Right renal cortex interstitium (tissue), 3 donors: ENCODE measurements at regions not wholly inside any gene's neighbourhood (a gene's known extent, or its start where the extent isn't known, plus 50 kb on each side); places are given as distances from the start of the nearest gene placed in this dataset.
"Not testable (repeated sequence)": the region's sequence is repeated elsewhere in the genome, so short reads cannot be mapped to it uniquely, and the experiment has no call there.

ENCODE experiments used
- DNase-seq, 3 donors: peaks; one replicate each; pipeline ENCODE4 v3.0.0-alpha.2; 2013; ENCODE audit warnings: low read depth in 3 of 3, low spot score in 2 of 3

DNA sequence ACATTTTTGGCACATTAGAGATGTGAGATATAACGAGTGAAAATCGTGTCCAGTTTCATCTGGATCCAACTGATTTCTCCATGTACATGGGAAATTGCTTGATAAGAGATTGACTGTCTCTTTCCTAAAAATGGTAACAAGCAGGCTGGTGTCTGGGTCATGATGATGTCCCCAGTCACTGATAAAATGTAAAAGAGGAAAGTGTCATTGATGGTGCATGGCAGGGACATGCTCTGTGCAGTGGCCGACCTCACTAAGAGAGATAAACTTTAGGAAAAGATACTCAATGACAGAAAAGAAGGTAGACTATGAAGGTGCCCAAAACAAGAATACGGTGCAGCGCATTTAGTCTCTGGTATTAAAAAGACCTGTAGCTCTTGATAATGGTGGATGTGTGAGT lies 1517.5 kb downstream of the RPIA start:
- no peak for DNase-seq

DNA sequence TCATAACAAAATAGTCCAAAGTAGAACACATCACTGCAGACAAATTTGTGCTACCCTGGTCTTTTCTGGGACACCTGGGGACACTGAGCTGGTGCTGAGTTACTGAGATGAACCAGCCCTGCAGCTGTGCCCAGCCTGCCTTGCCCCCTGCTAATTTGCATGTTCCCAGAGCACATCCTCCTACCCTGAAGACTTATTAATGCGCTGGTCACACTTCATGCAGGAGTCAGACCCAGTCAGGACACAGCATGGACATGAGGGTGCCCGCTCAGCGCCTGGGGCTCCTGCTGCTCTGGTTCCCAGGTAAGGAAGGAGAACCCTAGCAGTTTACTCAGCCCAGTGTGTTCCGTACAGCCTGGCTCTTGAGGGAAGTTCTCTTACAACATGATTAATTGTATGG lies 1518.3 kb downstream of the RPIA start:
- DNase-seq = no peak

DNA sequence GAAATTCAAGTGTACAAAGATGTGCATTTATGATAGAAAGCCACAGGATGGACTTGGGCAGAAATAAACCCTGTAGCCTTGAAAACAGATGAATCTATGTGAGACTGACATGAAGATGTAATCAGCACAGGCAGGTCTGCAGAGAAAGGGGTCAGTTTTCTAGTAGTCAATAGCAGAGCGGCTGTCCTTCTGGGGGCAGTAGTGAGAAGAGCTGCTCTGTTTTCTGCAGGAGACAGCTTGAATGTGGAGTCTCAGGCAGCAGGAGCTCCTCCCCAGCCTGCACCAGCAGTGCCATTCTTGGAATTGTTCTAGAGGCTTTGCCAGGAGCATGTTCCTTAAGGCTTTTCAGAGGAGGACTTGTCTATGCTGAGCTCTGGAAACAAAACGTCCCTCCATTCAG lies 1524.4 kb downstream of the RPIA start:
- not testable (repeated sequence) for DNase-seq

DNA sequence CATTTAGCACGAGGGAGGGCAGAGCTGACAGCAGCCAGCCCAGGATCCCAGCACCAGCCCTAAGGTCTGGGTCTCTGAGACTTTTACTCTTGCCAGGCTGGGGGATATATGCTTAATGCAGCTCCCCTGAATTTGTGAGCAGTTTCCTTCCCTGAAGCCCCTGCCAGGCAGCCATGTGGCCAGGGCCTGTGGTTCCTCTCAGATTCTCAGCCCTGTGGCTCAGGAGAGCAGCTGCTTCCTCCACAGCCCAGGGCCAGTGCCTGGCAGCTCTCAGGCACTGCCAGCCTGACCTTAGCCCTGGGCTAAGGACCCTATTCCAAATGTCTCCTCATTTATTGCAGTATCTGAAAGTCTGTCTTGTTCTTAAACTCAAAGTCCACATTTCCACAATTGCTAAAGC lies 1525.3 kb downstream of the RPIA start:
- not testable (repeated sequence) for DNase-seq

DNA sequence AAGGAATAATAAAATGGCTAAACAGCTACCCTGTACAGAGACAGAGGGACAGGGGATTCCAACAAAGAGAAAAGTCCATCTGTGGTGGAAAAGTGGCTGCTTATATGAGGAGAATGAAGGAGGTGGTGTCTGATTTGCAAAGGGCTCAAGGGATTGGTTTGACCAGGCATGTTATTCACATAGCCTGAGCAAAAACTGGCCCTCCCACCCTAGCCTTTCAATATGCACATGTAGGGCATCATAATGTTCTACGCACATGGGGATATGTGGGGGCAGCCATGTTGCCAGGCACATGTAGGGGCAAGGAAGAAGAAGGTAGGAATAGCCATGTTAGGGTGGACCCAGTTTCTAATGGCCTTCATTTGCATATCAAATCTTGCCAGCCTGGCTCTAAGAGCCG lies 1527.1 kb downstream of the RPIA start:
- DNase-seq = not testable (repeated sequence)

DNA sequence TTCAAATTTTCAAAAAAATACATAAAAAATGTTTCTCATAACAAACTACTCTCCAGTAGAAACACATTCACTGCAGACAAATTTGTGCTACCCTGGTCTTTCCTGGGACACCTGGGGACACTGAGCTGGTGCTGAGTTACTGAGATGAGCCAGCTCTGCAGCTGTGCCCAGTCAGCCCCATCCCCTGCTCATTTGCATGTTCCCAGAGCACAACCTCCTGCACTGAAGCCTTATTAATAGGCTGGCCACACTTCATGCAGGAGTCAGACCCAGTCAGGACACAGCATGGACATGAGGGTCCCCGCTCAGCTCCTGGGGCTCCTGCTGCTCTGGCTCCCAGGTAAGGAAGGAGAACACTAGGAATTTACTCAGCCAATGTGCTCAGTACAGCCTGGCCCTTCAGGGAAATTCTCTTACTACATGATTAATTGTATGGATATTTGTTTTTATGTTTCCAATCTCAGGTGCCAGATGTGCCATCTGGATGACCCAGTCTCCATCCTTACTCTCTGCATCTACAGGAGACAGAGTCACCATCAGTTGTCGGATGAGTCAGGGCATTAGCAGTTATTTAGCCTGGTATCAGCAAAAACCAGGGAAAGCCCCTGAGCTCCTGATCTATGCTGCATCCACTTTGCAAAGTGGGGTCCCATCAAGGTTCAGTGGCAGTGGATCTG lies 1529.3 kb downstream of the RPIA start:
- DNase-seq = not testable (repeated sequence)

DNA sequence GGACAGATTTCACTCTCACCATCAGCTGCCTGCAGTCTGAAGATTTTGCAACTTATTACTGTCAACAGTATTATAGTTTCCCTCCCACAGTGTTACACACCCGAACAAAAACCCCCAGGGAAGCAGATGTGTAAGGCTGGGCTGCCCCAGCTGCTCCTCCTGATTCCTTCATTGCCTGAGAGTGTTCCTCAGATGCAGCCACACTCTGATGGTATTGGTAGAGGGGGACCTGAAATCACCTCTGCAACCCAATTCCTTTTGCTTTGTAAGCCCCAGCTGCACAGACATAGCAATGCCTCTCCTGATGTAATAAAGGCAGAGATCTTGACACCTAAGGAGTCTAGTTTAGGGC lies 1529.8 kb downstream of the RPIA start:
- no peak for DNase-seq

DNA sequence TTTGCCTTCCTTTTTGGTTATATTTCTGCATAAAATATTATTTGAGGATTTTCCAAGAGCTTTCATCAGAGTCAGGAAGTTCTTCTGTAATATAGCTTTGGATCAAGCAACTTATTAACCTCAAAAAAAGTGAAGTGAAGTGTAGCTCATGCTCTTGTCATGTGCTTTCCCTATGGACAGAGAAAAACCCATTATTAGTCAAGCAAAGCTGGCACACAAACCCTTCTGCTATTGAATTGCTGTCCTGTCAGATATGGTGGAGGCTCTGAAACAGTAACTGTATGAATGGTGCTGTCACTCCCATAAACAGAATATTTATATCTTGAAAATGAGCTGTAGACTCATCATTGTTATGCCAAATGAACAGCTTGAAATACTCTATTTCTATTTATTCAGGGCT lies 1533.3 kb downstream of the RPIA start:
- DNase-seq = not testable (repeated sequence)

DNA sequence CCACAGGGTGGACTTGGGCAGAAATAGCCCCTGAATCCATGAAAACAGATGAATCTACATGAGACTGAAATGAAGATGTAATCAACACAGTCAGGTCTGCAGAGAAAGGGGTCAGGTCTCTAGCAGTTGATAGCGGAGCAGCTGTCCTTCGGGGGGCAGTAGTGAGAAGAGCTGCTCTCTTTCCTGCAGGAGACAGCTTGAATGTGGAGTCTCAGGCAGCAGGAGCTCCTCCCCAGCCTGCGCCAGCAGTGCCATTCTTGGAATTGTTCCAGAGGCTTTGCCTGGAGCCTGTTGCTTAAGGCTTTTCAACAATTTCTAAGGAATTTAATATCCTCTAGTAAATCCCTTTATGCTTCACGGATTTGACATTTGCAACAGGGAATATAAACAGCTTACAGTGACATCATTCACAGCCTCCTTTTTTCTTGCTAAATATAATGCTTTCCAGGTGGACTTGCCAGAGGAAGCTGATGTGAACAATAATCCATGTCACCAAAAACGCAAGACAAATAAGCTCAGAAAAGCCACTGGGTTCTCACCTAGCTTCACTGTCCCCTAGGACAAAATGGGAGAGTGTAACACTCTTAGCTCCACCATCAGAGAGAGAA lies 1535.1 kb downstream of the RPIA start:
- not testable (repeated sequence) for DNase-seq

DNA sequence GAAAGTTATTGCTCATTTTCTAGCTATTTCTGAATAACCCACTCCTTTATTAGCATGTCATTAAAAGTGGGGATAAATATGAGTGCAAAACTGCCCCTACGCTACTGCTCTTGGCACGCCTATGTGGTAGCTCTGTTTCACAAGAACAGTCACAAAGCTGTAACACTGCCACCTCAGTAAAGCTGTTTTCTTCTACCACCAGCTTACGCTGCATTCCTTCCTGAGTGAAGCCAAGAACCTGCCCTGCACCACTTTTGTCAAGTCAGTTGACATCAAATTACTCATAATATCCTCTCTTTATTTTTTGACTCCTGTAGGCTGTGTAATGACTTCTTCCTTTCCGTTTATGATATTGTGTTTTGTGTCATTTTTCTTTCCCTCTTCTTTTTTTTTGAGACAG lies 1539.7 kb downstream of the RPIA start:
- not testable (repeated sequence) for DNase-seq

DNA sequence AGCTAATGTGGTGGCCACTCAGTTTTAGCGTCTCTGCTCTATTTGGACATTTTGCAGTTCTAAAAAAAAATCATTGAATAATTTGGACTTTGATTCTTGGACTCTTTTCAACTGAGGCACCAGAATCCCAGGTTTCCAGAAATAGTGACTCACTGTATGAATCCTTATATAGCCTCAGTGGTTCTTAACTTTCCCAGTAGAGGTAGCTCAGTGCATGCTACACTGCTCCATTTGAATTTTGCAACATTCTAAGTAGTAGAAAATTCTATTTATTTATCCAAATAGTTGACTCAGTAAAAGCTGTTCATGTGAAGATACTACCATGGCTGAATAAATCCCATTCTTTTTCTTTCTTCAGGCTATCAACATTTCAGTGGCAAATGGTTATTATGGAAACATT lies 1544.0 kb downstream of the RPIA start:
- DNase-seq = not testable (repeated sequence)

DNA sequence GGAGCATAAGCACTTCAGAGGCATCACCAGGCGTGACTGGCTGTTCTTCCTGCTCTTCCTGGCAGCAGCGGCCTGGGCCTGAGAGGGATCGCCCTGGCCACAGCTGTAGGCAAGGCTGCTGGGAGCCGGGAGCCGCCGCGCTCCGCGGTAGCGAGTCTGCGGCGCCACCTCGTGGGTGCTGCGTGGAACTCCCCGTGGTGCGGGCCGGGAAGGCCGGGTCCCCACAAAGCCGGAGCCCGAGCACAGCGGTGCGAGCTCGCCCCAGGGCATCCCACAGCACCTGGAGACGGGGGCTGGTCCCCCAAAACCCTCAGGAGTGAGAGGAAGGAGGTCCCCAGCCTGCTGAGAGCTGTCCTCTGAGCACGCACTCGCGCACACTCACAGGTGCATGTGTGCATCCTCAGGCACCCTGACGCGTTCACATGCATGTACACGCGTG lies 1546.5 kb downstream of the RPIA start:
- DNase-seq = not testable (repeated sequence)

DNA sequence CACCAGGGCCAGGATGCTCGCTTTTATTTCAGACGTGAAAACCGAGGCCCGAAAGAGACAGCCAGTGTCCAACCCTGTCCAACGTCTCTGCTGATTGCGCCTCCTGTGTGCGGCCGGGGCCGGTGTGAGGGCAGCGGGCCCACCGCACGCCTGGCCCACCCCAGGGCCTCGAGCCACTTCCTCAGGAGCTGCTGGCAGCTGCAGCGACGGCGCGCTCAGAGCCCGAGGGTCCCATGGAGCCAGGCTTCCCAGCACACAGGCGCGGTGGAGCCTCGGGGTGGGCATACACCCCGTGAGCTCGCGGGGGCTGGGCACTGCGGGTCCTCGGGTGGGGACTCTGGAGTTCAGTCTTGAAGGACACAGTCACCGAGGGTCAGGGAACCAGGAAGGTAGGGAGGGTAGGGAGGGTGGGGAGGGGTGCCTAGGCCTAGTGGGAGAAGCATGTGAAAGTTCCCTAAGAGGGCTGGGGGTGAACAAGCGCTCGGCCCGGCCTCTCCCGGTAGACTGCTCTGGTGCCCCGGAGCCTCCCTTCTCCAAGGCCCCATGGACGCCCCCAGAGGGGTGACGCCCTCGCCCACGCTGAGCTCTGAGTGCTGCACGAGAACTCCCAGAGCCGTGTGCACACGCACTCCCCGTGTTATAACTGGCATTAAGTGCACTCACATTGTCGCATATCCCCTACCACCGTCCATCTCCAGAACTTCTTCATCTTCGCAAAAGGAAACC lies 1547.2 kb downstream of the RPIA start:
- not testable (repeated sequence) for DNase-seq

DNA sequence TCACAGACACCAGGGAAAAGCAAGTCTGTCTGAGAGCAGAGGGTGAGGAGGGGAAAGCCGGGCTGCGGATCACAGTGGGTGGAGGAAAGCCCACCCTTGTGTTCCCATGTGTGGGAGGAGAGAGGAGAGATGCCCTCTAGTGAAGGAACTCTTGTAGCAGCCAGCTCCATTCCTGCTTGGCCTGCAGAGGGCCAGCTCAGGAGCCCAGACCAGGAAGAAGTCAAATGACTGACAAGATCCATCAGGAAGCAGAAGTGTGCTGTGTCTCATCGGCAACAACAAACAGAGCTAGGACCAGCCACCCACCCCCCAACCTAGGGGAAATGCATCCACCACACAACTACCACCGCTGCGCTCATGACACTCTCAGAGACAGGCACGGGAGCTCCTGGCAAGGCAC lies 1548.3 kb downstream of the RPIA start:
- DNase-seq = not testable (repeated sequence)

DNA sequence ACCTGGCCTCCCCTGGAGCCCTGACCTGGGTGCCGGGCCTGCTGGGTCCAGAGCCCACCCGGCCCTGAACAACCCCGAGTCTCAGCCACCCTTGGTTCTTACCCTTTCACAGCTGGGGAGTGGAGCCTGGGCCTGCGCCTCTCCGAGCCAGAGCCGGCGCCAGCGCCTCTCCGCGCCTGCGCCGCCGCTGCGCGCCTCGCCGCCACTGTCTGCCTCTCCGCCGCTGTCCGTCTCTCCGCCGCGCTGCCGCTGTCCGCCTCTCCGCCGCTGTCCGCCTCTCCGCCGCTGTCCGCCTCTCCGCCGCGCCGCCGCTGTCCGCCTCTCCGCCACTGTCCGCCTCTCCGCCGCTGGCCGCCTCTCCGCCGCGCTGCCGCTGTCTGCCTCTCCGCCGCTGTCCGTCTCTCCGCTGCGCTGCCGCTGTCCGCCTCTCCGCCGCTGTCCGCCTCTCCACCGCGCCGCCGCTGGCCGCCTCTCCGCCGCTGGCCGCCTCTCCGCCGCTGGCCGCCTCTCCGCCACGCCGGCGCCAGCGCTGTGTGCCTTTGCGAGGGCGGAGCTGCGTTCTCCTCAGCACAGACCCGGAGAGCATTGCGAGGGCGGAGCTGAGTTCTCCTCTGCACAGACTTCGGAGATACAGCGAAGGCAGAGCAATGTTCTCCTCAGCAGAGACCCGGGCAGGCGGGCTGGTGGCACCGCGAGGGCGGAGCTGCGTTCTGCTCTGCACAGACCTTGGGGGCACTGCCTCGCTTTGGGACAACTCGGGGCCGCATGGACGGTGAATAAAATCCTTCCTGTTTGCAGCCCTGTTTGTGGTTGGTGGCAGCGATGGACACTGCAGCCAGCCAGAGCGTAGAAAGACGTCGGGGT lies 1553.7 kb downstream of the RPIA start:
- not testable (repeated sequence) for DNase-seq

DNA sequence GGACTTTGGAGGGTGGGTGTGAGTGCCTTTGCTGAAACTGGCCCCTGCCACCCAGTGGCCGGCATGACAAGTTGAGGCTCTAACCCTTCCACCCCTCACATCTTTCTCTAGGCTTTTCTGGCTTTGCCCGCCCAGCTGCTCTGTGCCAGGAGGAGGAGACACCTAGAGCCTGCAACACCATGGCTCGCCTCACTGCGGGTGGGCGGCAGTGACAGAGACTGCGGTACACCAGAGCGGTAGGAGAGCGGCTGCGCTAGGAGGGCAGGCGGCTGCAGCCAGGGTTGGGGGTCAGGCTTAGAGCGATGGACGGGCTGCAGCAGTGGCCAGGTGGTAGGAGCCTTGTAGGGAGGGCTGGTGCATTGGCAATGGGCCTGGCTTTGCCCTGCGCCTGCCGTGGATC lies 1556.9 kb downstream of the RPIA start:
- not testable (repeated sequence) for DNase-seq

DNA sequence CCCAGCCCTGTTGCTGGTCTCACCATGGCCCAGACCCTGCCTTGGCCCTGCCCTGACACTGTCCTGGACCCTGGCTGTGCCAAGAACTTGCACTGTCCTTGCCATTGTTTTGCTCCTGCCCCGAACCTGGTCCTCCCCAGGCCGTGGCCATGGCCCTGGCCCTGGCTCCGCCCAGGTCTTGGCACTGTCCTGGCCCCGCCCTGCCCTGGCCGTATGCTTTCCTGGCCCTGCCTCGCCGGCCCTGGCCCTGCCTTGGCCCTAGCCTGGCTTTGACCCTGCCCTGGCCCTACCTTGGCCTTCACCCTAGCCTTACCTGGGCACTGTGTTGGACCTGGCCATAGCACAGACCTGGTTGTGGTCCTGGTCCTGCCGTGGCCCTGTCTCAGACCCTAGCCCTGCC lies 1558.9 kb downstream of the RPIA start:
- DNase-seq = not testable (repeated sequence)

DNA sequence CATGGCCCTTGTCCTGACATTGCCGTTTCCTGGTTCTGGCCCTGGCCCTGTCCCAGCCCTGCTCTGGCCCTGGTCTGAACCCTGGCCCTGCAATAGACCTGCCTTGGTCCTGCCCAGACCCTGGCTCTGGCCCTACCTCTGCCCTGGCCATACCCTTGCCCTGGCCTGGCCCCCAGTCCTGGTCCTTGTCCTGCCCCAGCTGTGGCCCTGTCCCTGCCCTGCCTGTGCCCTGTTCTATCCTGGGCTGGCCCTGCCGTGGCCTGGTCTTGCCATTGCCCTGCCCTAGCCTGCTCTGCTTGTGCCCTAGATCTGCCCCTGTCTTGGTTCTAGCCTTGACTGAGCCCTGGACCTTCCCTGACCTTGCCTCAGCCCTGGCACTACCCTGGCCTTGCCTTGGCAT lies 1560.1 kb downstream of the RPIA start:
- DNase-seq = not testable (repeated sequence)

DNA sequence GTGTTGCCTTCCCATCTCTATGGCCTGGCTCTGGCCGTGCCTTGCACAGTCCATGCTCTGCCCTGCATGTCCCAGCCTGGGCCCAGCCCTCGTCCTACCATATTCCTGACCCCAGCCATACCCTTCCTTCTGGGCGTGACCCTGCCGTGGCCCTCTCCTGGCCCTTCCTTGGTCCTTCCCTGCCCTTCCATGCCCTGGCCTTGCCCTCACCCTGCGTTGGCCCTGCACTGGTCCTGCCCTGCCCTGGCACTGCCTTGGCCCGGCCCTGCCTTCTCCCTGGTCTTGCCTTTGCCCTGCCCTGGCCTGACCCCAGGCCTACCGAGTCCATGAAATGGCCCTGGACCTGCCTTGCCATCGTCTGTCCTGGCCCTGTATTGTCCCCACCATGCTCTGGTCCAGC lies 1561.8 kb downstream of the RPIA start:
- not testable (repeated sequence) for DNase-seq

DNA sequence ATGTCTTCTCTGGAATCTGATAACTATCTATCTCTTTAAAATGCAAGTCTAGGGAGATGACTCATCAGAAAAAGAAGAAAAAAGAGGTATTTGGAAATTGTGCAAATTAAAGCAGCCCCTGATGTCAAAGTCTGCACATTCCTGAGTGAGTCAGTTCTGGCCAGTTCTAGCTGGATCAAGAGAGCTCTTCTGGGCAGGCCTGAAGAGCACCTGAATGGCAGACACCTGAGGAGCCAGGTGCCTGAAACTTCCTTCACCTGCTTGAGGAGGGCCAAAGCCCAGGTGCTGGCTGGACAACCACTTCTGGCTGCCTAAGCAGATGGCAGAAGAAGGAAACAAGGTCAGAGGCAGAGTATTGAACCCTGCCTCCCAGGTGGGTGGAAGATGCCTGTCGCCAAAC lies 1575.4 kb downstream of the RPIA start:
- not testable (repeated sequence) for DNase-seq

DNA sequence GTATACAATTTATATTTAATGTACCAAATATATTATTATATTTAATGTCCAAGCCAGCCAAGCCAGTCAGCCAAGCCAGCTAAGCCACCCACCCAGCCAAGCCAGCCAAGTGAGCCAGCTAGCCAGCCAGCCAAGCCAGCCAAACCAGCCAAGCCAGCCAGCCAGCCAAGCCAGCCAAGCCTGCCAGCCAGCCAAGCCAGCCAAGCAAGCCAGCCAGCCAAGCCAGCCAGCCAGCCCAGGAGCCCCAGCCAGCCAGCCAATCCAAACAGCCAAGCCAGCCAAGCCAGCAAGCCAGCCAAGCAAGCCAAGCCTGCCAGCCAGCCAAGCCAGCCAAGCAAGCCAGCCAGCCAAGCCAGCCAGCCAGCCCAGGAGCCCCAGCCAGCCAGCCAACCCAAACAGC lies 1596.3 kb downstream of the RPIA start:
- not testable (repeated sequence) for DNase-seq
